ENCODE measurements at regions not wholly inside any gene's neighbourhood (a gene's known extent, or its start where the extent isn't known, plus 50 kb on each side); places are given as distances from the start of the nearest gene placed in this dataset.

DNA sequence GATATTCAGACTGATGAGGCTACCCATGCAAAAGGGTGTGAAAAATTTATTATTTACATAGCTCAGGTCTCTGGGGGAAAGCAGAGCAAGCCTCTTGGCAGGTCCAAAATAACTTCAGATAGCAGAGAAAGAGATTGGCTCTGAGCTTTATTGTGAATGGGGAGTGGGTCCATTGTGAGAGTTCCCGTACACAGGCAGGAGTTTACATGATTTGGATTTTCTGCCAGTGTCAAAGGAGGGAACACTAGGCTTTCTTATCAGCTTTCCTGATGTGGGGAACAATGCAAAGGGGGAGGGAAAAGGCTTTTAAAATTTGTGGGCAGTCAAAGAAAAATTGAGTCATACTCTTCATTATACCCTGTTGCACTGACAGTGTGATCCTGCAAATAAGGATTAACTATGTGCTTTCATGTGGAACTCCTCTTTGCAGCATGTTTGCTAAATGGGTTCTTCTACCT is 615.0 kb upstream of the RIOK2 start:
- H3K9me2 ChIP-seq (ENCODE audit: low read depth, low read length): no peaks in the 10 kb centered on the region
- no peak overlapping the region for H2AFZ ChIP-seq (ENCODE audit: low read length)
- no peaks in the 10 kb centered on the region for H4K20me1 ChIP-seq (ENCODE audit: insufficient read depth, low read length)
- H3K9me3 ChIP-seq (ENCODE audit: low read length): no peaks in the 10 kb centered on the region
- H3F3A ChIP-seq (ENCODE audit: insufficient read depth, low read length): no peaks in the 10 kb centered on the region
- H3K9ac ChIP-seq (ENCODE audit: low read length): no peak overlapping the region
- H3K36me3 ChIP-seq (ENCODE audit: insufficient read depth, low read length): no peaks in the 10 kb centered on the region
- no peaks in the 10 kb centered on the region for H3K79me2 ChIP-seq (ENCODE audit: insufficient read depth, low read length)
- no peak for TF ChIP-seq EZH2 (IDR thresholded peaks at IDR 0.05; ENCODE audit: borderline replicate concordance, low read length)
- TF ChIP-seq CTCF (IDR thresholded peaks at IDR 0.05; ENCODE audit: low read length): no peak
- H3K27ac ChIP-seq (ENCODE audit: low read depth, low read length, poor library complexity, severe bottlenecking): no peak overlapping the region
- no peak overlapping the region for H3K4me3 ChIP-seq (ENCODE audit: low read depth, low read length, poor library complexity, severe bottlenecking)
- H3K27me3 ChIP-seq (ENCODE audit: insufficient read depth, low read length): no peaks in the 10 kb centered on the region
- H3K4me1 ChIP-seq (ENCODE audit: insufficient read depth, low read length, severe bottlenecking): no peaks in the 10 kb centered on the region
- no peak overlapping the region for H3K4me2 ChIP-seq (ENCODE audit: low read length)

GRCh38 chr5:97801461-97801860 is 618.4 kb upstream of the RIOK2 start:
- Histone ChIP-seq H3K9me3 (ENCODE audit: low read length) (no peaks in the 10 kb centered on the region), H3K4me1 (ENCODE audit: insufficient read depth, low read length, severe bottlenecking) (no peaks in the 10 kb centered on the region), H3K9ac (ENCODE audit: low read length) (no peak overlapping the region), H3F3A (ENCODE audit: insufficient read depth, low read length) (no peaks in the 10 kb centered on the region), H3K4me3 (ENCODE audit: low read depth, low read length, poor library complexity, severe bottlenecking) (no peak overlapping the region), H3K27ac (ENCODE audit: low read depth, low read length, poor library complexity, severe bottlenecking) (no peak overlapping the region), H3K9me2 (ENCODE audit: low read depth, low read length) (no peaks in the 10 kb centered on the region), H3K36me3 (ENCODE audit: insufficient read depth, low read length) (no peaks in the 10 kb centered on the region), H3K4me2 (ENCODE audit: low read length) (no peak overlapping the region), H4K20me1 (ENCODE audit: insufficient read depth, low read length) (no peaks in the 10 kb centered on the region), H3K27me3 (ENCODE audit: insufficient read depth, low read length) (no peaks in the 10 kb centered on the region), H3K79me2 (ENCODE audit: insufficient read depth, low read length) (no peaks in the 10 kb centered on the region), H2AFZ (ENCODE audit: low read length) (no peak overlapping the region)
- TF ChIP-seq EZH2 (IDR thresholded peaks at IDR 0.05; ENCODE audit: borderline replicate concordance, low read length) (no peak), CTCF (IDR thresholded peaks at IDR 0.05; ENCODE audit: low read length) (no peak)

GRCh38 chr5:97820138-97820537 is 637.1 kb upstream of the RIOK2 start:
- Histone ChIP-seq H3K4me2 (ENCODE audit: low read length) (no peak overlapping the region), H3K9me2 (ENCODE audit: low read depth, low read length) (no peaks in the 10 kb centered on the region), H3K27ac (ENCODE audit: low read depth, low read length, poor library complexity, severe bottlenecking) (no peak overlapping the region), H3K9ac (ENCODE audit: low read length) (no peak overlapping the region), H3K9me3 (ENCODE audit: low read length) (no peaks in the 10 kb centered on the region), H3K27me3 (ENCODE audit: insufficient read depth, low read length) (no peaks in the 10 kb centered on the region), H3K36me3 (ENCODE audit: insufficient read depth, low read length) (no peaks in the 10 kb centered on the region), H3F3A (ENCODE audit: insufficient read depth, low read length) (no peaks in the 10 kb centered on the region), H3K79me2 (ENCODE audit: insufficient read depth, low read length) (no peaks in the 10 kb centered on the region), H3K4me1 (ENCODE audit: insufficient read depth, low read length, severe bottlenecking) (no peaks in the 10 kb centered on the region), H2AFZ (ENCODE audit: low read length) (no peak overlapping the region), H3K4me3 (ENCODE audit: low read depth, low read length, poor library complexity, severe bottlenecking) (no peak overlapping the region), H4K20me1 (ENCODE audit: insufficient read depth, low read length) (no peaks in the 10 kb centered on the region)
- TF ChIP-seq EZH2 (IDR thresholded peaks at IDR 0.05; ENCODE audit: borderline replicate concordance, low read length) (no peak), CTCF (IDR thresholded peaks at IDR 0.05; ENCODE audit: low read length) (no peak)

Data from OCI-LY1 (cell line).